Activated CD8-positive, alpha-beta memory T cell treated with anti-CD3 and anti-CD28 coated beads for 48 hours (primary cell): ENCODE measurements at regions not wholly inside any gene's neighbourhood (a gene's known extent, or its start where the extent isn't known, plus 50 kb on each side); places are given as distances from the start of the nearest gene placed in this dataset.
"Not testable (repeated sequence)": the region's sequence is repeated elsewhere in the genome, so short reads cannot be mapped to it uniquely, and the experiment has no call there.

ENCODE experiments used
- DNase-seq, 3 experiments: peaks; one replicate each; pipeline ENCODE4 v3.0.0-alpha.2; 2020; ENCODE audit warnings: low read depth in 2 of 3, low spot score in 2 of 3

- no peak for DNase-seq
Measured at GRCh38 chr6:106727480-106728149, 98.2 kb downstream of the QRSL1 start.

GRCh38 chr6:106724848-106725247 is 95.5 kb downstream of the QRSL1 start:
- no peak for DNase-seq

GRCh38 chr6:106724337-106724736 is 95.0 kb downstream of the QRSL1 start:
- no peak for DNase-seq

- not testable (repeated sequence) for DNase-seq
Measured at GRCh38 chr6:106723419-106723818, 94.0 kb downstream of the QRSL1 start.

- DNase-seq, result not testable (repeated sequence)
Measured at GRCh38 chr6:106721189-106721588, 91.8 kb downstream of the QRSL1 start.
